ENCODE measurements at regions not wholly inside any gene's neighbourhood (a gene's known extent, or its start where the extent isn't known, plus 50 kb on each side); places are given as distances from the start of the nearest gene placed in this dataset.

GRCh38 chr21:27796106-27796505 is 829.2 kb upstream of the ADAMTS5 start:
- no peaks in the 10 kb centered on the region for H3K36me3 ChIP-seq (ENCODE audit: control insufficient read depth, insufficient read depth, low read length)

More at GRCh38 chr21:27796106-27796505, 829.2 kb upstream of the ADAMTS5 start:
- CTCF ChIA-PET (ENCODE audit: low intra/inter-chr PET ratio), result no interaction called here
- H3K9me1 ChIP-seq (ENCODE audit: control insufficient read depth, insufficient read depth, low read length), result no peaks in the 10 kb centered on the region
- no peak overlapping the region for H3K9ac ChIP-seq (ENCODE audit: insufficient read depth in 1 of 2, low read depth in 2 of 2, low read length in 2 of 2)
- TF ChIP-seq POLR2AphosphoS5 (IDR thresholded peaks at IDR 0.05; ENCODE audit: control insufficient read depth, insufficient read depth, low read depth, low read length), result no peak
- TF ChIP-seq, protein P1, sequence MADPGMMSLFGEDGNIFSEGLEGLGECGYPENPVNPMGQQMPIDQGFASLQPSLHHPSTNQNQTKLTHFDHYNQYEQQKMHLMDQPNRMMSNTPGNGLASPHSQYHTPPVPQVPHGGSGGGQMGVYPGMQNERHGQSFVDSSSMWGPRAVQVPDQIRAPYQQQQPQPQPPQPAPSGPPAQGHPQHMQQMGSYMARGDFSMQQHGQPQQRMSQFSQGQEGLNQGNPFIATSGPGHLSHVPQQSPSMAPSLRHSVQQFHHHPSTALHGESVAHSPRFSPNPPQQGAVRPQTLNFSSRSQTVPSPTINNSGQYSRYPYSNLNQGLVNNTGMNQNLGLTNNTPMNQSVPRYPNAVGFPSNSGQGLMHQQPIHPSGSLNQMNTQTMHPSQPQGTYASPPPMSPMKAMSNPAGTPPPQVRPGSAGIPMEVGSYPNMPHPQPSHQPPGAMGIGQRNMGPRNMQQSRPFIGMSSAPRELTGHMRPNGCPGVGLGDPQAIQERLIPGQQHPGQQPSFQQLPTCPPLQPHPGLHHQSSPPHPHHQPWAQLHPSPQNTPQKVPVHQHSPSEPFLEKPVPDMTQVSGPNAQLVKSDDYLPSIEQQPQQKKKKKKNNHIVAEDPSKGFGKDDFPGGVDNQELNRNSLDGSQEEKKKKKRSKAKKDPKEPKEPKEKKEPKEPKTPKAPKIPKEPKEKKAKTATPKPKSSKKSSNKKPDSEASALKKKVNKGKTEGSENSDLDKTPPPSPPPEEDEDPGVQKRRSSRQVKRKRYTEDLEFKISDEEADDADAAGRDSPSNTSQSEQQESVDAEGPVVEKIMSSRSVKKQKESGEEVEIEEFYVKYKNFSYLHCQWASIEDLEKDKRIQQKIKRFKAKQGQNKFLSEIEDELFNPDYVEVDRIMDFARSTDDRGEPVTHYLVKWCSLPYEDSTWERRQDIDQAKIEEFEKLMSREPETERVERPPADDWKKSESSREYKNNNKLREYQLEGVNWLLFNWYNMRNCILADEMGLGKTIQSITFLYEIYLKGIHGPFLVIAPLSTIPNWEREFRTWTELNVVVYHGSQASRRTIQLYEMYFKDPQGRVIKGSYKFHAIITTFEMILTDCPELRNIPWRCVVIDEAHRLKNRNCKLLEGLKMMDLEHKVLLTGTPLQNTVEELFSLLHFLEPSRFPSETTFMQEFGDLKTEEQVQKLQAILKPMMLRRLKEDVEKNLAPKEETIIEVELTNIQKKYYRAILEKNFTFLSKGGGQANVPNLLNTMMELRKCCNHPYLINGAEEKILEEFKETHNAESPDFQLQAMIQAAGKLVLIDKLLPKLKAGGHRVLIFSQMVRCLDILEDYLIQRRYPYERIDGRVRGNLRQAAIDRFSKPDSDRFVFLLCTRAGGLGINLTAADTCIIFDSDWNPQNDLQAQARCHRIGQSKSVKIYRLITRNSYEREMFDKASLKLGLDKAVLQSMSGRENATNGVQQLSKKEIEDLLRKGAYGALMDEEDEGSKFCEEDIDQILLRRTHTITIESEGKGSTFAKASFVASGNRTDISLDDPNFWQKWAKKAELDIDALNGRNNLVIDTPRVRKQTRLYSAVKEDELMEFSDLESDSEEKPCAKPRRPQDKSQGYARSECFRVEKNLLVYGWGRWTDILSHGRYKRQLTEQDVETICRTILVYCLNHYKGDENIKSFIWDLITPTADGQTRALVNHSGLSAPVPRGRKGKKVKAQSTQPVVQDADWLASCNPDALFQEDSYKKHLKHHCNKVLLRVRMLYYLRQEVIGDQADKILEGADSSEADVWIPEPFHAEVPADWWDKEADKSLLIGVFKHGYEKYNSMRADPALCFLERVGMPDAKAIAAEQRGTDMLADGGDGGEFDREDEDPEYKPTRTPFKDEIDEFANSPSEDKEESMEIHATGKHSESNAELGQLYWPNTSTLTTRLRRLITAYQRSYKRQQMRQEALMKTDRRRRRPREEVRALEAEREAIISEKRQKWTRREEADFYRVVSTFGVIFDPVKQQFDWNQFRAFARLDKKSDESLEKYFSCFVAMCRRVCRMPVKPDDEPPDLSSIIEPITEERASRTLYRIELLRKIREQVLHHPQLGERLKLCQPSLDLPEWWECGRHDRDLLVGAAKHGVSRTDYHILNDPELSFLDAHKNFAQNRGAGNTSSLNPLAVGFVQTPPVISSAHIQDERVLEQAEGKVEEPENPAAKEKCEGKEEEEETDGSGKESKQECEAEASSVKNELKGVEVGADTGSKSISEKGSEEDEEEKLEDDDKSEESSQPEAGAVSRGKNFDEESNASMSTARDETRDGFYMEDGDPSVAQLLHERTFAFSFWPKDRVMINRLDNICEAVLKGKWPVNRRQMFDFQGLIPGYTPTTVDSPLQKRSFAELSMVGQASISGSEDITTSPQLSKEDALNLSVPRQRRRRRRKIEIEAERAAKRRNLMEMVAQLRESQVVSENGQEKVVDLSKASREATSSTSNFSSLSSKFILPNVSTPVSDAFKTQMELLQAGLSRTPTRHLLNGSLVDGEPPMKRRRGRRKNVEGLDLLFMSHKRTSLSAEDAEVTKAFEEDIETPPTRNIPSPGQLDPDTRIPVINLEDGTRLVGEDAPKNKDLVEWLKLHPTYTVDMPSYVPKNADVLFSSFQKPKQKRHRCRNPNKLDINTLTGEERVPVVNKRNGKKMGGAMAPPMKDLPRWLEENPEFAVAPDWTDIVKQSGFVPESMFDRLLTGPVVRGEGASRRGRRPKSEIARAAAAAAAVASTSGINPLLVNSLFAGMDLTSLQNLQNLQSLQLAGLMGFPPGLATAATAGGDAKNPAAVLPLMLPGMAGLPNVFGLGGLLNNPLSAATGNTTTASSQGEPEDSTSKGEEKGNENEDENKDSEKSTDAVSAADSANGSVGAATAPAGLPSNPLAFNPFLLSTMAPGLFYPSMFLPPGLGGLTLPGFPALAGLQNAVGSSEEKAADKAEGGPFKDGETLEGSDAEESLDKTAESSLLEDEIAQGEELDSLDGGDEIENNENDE (IDR thresholded peaks at IDR 0.05; ENCODE audit: low read depth, low read length), result no peak
- TF ChIP-seq ZNF124 (CRISPR knock-in tag; IDR thresholded peaks at IDR 0.05), result no peak
- in situ Hi-C loops (cut with MboI), result no loop called here
- H2AFZ ChIP-seq (ENCODE audit: low read depth, low read length), result no peak overlapping the region
- POLR2A ChIA-PET, result no interaction called here
- intact Hi-C loops (cut with micrococcal nuclease), result no loop called here
- H3K9me3 ChIP-seq (replicated peaks; ENCODE audit: control insufficient read depth, insufficient read depth, low read depth, low read length), result no peaks in the 10 kb centered on the region; the same call in 1 of the 2 replicates
- no peaks in the 10 kb centered on the region for H3K79me2 ChIP-seq (ENCODE audit: control insufficient read depth, insufficient read depth, low read length)
- H3K4me2 ChIP-seq (ENCODE audit: insufficient read depth, low read length), result no peak overlapping the region
- no peaks in the 10 kb centered on the region for H4K20me1 ChIP-seq (replicated peaks; ENCODE audit: control insufficient read depth, insufficient read depth, low read length)
- no TSS peak for BruUV-seq (replicated peaks)
- H3K27me3 ChIP-seq (ENCODE audit: control insufficient read depth in 2 of 2, insufficient read depth in 2 of 2, low read length in 2 of 2), result no peaks in the 10 kb centered on the region
- ATAC-seq, result no peak
- H3K27ac ChIP-seq (ENCODE audit: extremely low read depth, low read depth, low read length), result no peak overlapping the region
- FAIRE-seq, result no peak
- no peak overlapping the region for H3K4me3 ChIP-seq
- 0% methylated on average over 2 of the region's 2 CpGs for WGBS (ENCODE audit: insufficient coverage, low coverage, missing lambda C conversion rate)
- no peak for DNase-seq (ENCODE audit: extremely low read depth in 1 of 4, low spot score in 3 of 4)
- no peaks in the 10 kb centered on the region for H3K4me1 ChIP-seq (replicated peaks in 1 of 2; ENCODE audit: control insufficient read depth in 2 of 2, insufficient read depth in 2 of 2, low read length in 2 of 2)
